GM12878 (cell line): ENCODE measurements at regions not wholly inside any gene's neighbourhood (a gene's known extent, or its start where the extent isn't known, plus 50 kb on each side); places are given as distances from the start of the nearest gene placed in this dataset.

Source experiments
- ATAC-seq: fragments of 200-7000 bp; cut with Tn5 transposase; 3 replicates; pipeline ENCODE4 v1.9.1; 2020; ENCODE audit warnings: mild to moderate bottlenecking, moderate library complexity
- BruUV-seq: library from RNA; stranded (reverse); fragments of 400-500 nt; replicated peaks from 2 replicates; lab custom pipeline; 2021; lab: Mats Ljungman, UMichigan
- CTCF ChIA-PET: fragments of 300-600 bp; sonication (Branson Sonifier 250); formaldehyde crosslinking; extraction: SDS; loops from one replicate; lab custom pipeline; 2021; ENCODE audit warnings: inconsistent platforms; lab: Yijun Ruan, JAX
- POLR2A ChIA-PET: fragments of 350-600 bp; formaldehyde crosslinking; extraction: SDS; loops from one replicate; lab custom pipeline; 2021; ENCODE audit warnings: inconsistent platforms; lab: Charles Lee
- RAD21 ChIA-PET: fragments of 300-600 bp; sonication (Branson Sonifier 250); formaldehyde crosslinking; loops from one replicate; lab custom pipeline; 2023; ENCODE audit warnings: antibody characterized with exemption; ENCODE audit not compliant: unreplicated experiment; lab: Charles Lee
- SMC1A ChIA-PET: fragments of 300-600 bp; sonication (Branson Sonifier 250); formaldehyde crosslinking; loops from one replicate; lab custom pipeline; 2023; ENCODE audit not compliant: unreplicated experiment, uncharacterized antibody; lab: Charles Lee
- DNase-seq: peaks from one replicate; pipeline ENCODE4 v3.0.0-alpha.2; 2011; ENCODE audit warnings: low read depth, low spot score
- FAIRE-seq: peaks from 3 replicates; lab custom pipeline; 2011; peaks lifted over from hg19 to GRCh38; lab: Jason Lieb, UNC
- H2AFZ ChIP-seq: 2 replicates; pipeline ENCODE4 v1.6.0; 2011; ENCODE audit warnings: low read depth, low read length, control low read depth; ENCODE audit not compliant: control insufficient read depth
- H3K27ac ChIP-seq: 2 replicates; pipeline ENCODE4 v1.5.1; 2011; ENCODE audit warnings: control low read depth; ENCODE audit not compliant: control insufficient read depth, insufficient read depth
- H3K27me3 ChIP-seq, 2 experiments: replicated peaks in 1 of 2; 2 replicates each; pipeline versions ENCODE4 v1.6.0 to v1.6.1; 2011; ENCODE audit warnings: low read length in 1 of 2; ENCODE audit not compliant: control insufficient read depth in 2 of 2, insufficient read depth in 2 of 2
- H3K36me3 ChIP-seq, 2 experiments: 2 replicates each; pipeline ENCODE4 v1.5.1; 2011; ENCODE audit warnings: low read length in 1 of 2; ENCODE audit not compliant: control insufficient read depth in 2 of 2, insufficient read depth in 2 of 2
- H3K4me1 ChIP-seq: 2 replicates; pipeline ENCODE4 v1.6.1; 2011; ENCODE audit warnings: mild to moderate bottlenecking, low read length, moderate library complexity, mixed read lengths; ENCODE audit not compliant: control insufficient read depth, insufficient read depth
- H3K4me2 ChIP-seq: 2 replicates; pipeline ENCODE4 v1.6.0; 2011; ENCODE audit warnings: control low read depth; ENCODE audit not compliant: control insufficient read depth, insufficient read depth
- H3K4me3 ChIP-seq: fragments of 200-600 bp; sonication (generic); 2 replicates; pipeline ENCODE4 v1.5.1; 2016
- H3K79me2 ChIP-seq: 2 replicates; pipeline ENCODE4 v1.6.0; 2011; ENCODE audit warnings: low read length; ENCODE audit not compliant: control insufficient read depth, insufficient read depth
- H3K9ac ChIP-seq: 2 replicates; pipeline ENCODE4 v1.8.0; 2011; ENCODE audit warnings: low read length, control low read depth, mixed read lengths; ENCODE audit not compliant: control insufficient read depth, insufficient read depth
- H3K9me3 ChIP-seq: replicated peaks from 3 replicates; pipeline ENCODE4 v1.5.1; 2011; ENCODE audit warnings: mild to moderate bottlenecking, low read length; ENCODE audit not compliant: control insufficient read depth, insufficient read depth
- H4K20me1 ChIP-seq: 2 replicates; pipeline ENCODE4 v1.6.0; 2011; ENCODE audit not compliant: control insufficient read depth, insufficient read depth
- ATF7 ChIP-seq: fragments of 450-650 bp; IDR thresholded peaks from 2 replicates; pipeline ENCODE4 v1.6.1; 2016; ENCODE audit warnings: low read depth, mild to moderate bottlenecking
- FOXM1 ChIP-seq: IDR thresholded peaks from 2 replicates; pipeline ENCODE4 v1.6.1; 2012; ENCODE audit warnings: low read depth, mild to moderate bottlenecking, inconsistent platforms, low read length, moderate library complexity
- HCFC1 ChIP-seq: fragments of 150-350 bp; IDR thresholded peaks from 2 replicates; pipeline ENCODE4 v1.6.1; 2014; ENCODE audit warnings: low read length
- MEF2A ChIP-seq: IDR thresholded peaks from 2 replicates; pipeline ENCODE4 v1.6.1; 2011; ENCODE audit warnings: low read depth, mild to moderate bottlenecking, low read length, moderate library complexity; ENCODE audit not compliant: insufficient read depth
- NRF1 ChIP-seq: conservative IDR thresholded peaks from 2 replicates; pipeline ENCODE4 v1.6.1; 2011; ENCODE audit warnings: mild to moderate bottlenecking, low read depth, low read length, improper control_type of control experiment
- POLR2AphosphoS2 ChIP-seq: IDR thresholded peaks from 2 replicates; pipeline ENCODE4 v1.6.1; 2011; ENCODE audit warnings: low read depth, mild to moderate bottlenecking, low read length, improper control_type of control experiment, moderate library complexity
- POU2F2 ChIP-seq: IDR thresholded peaks from 3 replicates; pipeline ENCODE4 v1.6.1; 2011; ENCODE audit warnings: low read depth, mild to moderate bottlenecking, low read length, borderline replicate concordance
- ZNF207 ChIP-seq: fragments of 450-650 bp; IDR thresholded peaks from 2 replicates; pipeline ENCODE4 v1.6.1; 2014; ENCODE audit warnings: antibody characterized with exemption, mild to moderate bottlenecking, borderline replicate concordance
- ZNF217 ChIP-seq: fragments of 450-650 bp; IDR thresholded peaks from 2 replicates; pipeline ENCODE4 v1.6.1; 2017; ENCODE audit warnings: antibody characterized with exemption, mild to moderate bottlenecking
- WGBS: methylation state at CpG from one replicate; pipeline ENCODE4 v1.1.6; 2016; ENCODE audit warnings: low lambda C conversion rate; ENCODE audit not compliant: insufficient replicate concordance, insufficient coverage; ENCODE audit errors: missing lambda C conversion rate; 5-methylcytosine and 5-hydroxymethylcytosine counted together
- in situ Hi-C: fragments of 300-500 bp; cut with MboI; formaldehyde crosslinking; loops from 9 replicates; pipeline ENCODE4 v1.14.3; 2018; ENCODE audit warnings: mixed read lengths
- intact Hi-C: fragments of 100-400 bp; cut with micrococcal nuclease; formaldehyde crosslinking; loops from one replicate; pipeline ENCODE4 v1.14.2; 2022; ENCODE audit not compliant: unreplicated experiment
- TF ChIP-seq, protein P1 (sequence below): IDR thresholded peaks from 2 replicates; pipeline ENCODE4 v1.6.1; 2011; ENCODE audit warnings: low read depth, mild to moderate bottlenecking, low read length, moderate library complexity, borderline replicate concordance; ENCODE audit errors: extremely low read depth
- TF ChIP-seq, protein P2 (sequence below): fragments of 450-650 bp; IDR thresholded peaks from 2 replicates; pipeline ENCODE4 v1.6.1; 2018; ENCODE audit warnings: mild to moderate bottlenecking, low read depth, moderate library complexity; ENCODE audit not compliant: partially characterized antibody
- TF ChIP-seq, protein P3 (sequence below): fragments of 450-650 bp; IDR thresholded peaks from 2 replicates; pipeline ENCODE4 v1.6.1; 2016; ENCODE audit warnings: mild to moderate bottlenecking, moderate library complexity, borderline replicate concordance
- TF ChIP-seq, protein P4 (sequence below): IDR thresholded peaks from 2 replicates; pipeline ENCODE4 v1.6.1; 2011; ENCODE audit warnings: mild to moderate bottlenecking, low read depth, low read length, moderate library complexity; ENCODE audit not compliant: insufficient replicate concordance

DNA sequence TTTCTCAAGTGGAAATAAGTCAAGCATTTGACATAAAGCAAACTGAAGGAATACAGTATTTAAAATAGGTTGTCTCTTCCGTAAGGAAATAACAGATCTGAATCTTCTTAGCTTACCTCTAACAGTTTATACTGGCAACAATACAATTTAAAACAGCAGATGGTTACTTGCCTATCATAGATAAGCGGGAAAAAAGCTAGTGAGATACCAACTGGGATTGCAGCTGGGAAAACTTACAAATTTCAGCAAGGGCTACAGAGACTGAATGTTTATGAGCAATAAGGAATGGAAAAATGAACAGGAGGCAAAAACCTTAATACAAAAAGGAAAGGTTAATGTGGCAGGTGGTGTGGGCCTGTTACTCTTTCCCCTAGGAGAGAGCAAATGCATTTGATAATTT is 220.0 kb downstream of the RASSF9 start (continued):
- TF ChIP-seq, protein P1, sequence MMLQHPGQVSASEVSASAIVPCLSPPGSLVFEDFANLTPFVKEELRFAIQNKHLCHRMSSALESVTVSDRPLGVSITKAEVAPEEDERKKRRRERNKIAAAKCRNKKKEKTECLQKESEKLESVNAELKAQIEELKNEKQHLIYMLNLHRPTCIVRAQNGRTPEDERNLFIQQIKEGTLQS, result no peak
- TF ChIP-seq, protein P2, sequence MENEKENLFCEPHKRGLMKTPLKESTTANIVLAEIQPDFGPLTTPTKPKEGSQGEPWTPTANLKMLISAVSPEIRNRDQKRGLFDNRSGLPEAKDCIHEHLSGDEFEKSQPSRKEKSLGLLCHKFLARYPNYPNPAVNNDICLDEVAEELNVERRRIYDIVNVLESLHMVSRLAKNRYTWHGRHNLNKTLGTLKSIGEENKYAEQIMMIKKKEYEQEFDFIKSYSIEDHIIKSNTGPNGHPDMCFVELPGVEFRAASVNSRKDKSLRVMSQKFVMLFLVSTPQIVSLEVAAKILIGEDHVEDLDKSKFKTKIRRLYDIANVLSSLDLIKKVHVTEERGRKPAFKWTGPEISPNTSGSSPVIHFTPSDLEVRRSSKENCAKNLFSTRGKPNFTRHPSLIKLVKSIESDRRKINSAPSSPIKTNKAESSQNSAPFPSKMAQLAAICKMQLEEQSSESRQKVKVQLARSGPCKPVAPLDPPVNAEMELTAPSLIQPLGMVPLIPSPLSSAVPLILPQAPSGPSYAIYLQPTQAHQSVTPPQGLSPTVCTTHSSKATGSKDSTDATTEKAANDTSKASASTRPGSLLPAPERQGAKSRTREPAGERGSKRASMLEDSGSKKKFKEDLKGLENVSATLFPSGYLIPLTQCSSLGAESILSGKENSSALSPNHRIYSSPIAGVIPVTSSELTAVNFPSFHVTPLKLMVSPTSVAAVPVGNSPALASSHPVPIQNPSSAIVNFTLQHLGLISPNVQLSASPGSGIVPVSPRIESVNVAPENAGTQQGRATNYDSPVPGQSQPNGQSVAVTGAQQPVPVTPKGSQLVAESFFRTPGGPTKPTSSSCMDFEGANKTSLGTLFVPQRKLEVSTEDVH, result no peak
- TF ChIP-seq, all 136 proteins: peak for 0

DNA sequence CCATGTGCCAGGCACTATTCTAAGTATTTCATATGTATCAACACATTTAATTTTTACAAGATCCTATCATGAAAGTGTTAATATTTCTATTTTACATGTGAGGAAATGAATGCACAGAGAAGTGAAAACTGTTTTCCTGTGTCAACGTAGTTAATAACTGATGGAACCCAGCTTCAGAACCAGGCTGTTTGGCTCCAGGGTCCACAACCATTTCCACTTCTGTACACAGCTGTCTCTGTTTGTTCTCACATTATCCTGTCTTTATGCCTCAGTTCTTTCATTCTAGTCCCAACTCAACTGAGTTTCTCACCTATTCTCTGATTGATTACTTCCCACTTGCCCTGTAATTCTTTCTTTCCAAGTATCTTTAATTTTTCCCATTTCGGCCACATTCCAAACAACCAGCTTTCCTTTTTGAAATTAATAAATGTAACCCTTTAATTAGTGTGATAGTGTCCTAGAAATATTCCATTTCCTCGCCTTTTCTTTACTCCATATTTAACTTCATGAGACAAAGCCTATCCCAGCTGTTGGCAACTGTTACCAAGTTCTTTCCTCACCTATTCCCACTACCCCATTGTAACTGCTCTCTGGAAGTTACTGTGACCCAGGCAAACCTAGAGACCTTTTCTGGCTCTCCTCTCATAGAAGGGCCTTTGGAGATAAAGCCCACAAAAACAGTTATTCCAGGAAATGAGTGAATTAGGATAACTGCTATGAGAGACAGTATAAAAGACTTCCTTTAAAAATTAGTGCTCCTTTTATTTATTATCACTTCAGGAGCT is 218.7 kb downstream of the RASSF9 start:
- Histone ChIP-seq H3K4me2 (no peak overlapping the region), H3K27ac (no peak overlapping the region), H3K79me2 (no peaks in the 10 kb centered on the region), H3K9me3 (no peaks in the 10 kb centered on the region), H3K4me1 (no peaks in the 10 kb centered on the region), H3K27me3 (no peaks in the 10 kb centered on the region; a peak in 1 of 4 replicates), H4K20me1 (no peaks in the 10 kb centered on the region), H2AFZ (no peak overlapping the region), H3K36me3 (no peaks in the 10 kb centered on the region), H3K4me3 (no peak overlapping the region), H3K9ac (no peak overlapping the region)
- 0% methylated on average over 3 of the region's 3 CpGs for WGBS
- BruUV-seq, result no TSS peak
- ChIA-PET CTCF (no interaction called here), RAD21 (no interaction called here), SMC1A (interaction anchor here (0.7 to 1.0 kb wide), 2 partner anchors 9 to 85 kb away, joined by 3 to 4 read pairs; no protein-coding TSS in a partner anchor), POLR2A (no interaction called here)
- no peak for FAIRE-seq
- in situ Hi-C loops (no loop called here), intact Hi-C loops (no loop called here)
- no peak for ATAC-seq
- DNase-seq, result no peak
- TF ChIP-seq, protein P3, sequence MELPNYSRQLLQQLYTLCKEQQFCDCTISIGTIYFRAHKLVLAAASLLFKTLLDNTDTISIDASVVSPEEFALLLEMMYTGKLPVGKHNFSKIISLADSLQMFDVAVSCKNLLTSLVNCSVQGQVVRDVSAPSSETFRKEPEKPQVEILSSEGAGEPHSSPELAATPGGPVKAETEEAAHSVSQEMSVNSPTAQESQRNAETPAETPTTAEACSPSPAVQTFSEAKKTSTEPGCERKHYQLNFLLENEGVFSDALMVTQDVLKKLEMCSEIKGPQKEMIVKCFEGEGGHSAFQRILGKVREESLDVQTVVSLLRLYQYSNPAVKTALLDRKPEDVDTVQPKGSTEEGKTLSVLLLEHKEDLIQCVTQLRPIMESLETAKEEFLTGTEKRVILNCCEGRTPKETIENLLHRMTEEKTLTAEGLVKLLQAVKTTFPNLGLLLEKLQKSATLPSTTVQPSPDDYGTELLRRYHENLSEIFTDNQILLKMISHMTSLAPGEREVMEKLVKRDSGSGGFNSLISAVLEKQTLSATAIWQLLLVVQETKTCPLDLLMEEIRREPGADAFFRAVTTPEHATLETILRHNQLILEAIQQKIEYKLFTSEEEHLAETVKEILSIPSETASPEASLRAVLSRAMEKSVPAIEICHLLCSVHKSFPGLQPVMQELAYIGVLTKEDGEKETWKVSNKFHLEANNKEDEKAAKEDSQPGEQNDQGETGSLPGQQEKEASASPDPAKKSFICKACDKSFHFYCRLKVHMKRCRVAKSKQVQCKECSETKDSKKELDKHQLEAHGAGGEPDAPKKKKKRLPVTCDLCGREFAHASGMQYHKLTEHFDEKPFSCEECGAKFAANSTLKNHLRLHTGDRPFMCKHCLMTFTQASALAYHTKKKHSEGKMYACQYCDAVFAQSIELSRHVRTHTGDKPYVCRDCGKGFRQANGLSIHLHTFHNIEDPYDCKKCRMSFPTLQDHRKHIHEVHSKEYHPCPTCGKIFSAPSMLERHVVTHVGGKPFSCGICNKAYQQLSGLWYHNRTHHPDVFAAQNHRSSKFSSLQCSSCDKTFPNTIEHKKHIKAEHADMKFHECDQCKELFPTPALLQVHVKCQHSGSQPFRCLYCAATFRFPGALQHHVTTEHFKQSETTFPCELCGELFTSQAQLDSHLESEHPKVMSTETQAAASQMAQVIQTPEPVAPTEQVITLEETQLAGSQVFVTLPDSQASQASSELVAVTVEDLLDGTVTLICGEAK, result no peak
- TF ChIP-seq FOXM1 (no peak), ZNF217 (no peak), POU2F2 (no peak), ATF7 (no peak), NRF1 (no peak), POLR2AphosphoS2 (no peak), HCFC1 (no peak), ZNF207 (no peak), MEF2A (no peak)
- TF ChIP-seq, protein P4, sequence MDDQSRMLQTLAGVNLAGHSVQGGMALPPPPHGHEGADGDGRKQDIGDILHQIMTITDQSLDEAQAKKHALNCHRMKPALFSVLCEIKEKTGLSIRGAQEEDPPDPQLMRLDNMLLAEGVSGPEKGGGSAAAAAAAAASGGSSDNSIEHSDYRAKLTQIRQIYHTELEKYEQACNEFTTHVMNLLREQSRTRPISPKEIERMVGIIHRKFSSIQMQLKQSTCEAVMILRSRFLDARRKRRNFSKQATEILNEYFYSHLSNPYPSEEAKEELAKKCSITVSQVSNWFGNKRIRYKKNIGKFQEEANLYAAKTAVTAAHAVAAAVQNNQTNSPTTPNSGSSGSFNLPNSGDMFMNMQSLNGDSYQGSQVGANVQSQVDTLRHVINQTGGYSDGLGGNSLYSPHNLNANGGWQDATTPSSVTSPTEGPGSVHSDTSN, result no peak
